ENCODE measurements at regions not wholly inside any gene's neighbourhood (a gene's known extent, or its start where the extent isn't known, plus 50 kb on each side); places are given as distances from the start of the nearest gene placed in this dataset.

GRCh38 chr3:103127737-103128136 lies 692.9 kb downstream of the ZPLD1 start:
- no peak overlapping the region for H3K4me2 ChIP-seq (ENCODE audit: low read depth, low read length)
- no peak overlapping the region for H2AFZ ChIP-seq (ENCODE audit: low read length)
- no peak overlapping the region for H3K4me3 ChIP-seq (ENCODE audit: low read length)
- no peaks in the 10 kb centered on the region for H4K20me1 ChIP-seq (ENCODE audit: insufficient read depth, low read length)
- peak; percentile 18 for DNase-seq
- H3K9me2 ChIP-seq (replicated peaks; ENCODE audit: insufficient read depth, low read length): no peaks in the 10 kb centered on the region
- no peaks in the 10 kb centered on the region for H3K79me2 ChIP-seq (ENCODE audit: low read length)
- no peaks in the 10 kb centered on the region for H3F3A ChIP-seq (ENCODE audit: insufficient read depth, low read length)
- H3K27ac ChIP-seq (ENCODE audit: low read length): no peak overlapping the region
- no peaks in the 10 kb centered on the region for H3K9me3 ChIP-seq (replicated peaks; ENCODE audit: insufficient read depth, low read length)
- no peaks in the 10 kb centered on the region for H3K36me3 ChIP-seq (replicated peaks; ENCODE audit: insufficient read depth, low read length)
- no peaks in the 10 kb centered on the region for H3K4me1 ChIP-seq (ENCODE audit: low read length)
- no peak overlapping the region for H3K9ac ChIP-seq (ENCODE audit: low read length)
- no peaks in the 10 kb centered on the region for H3K27me3 ChIP-seq (replicated peaks; ENCODE audit: insufficient read depth, low read length)
- TF ChIP-seq CTCF (IDR thresholded peaks at IDR 0.05; ENCODE audit: low read length) (no peak), EZH2 (optimal IDR thresholded peaks at IDR 0.05; ENCODE audit: low read depth, low read length) (no peak), EZH2phosphoT487 (IDR thresholded peaks at IDR 0.05; ENCODE audit: low read length) (no peak)

- TF ChIP-seq CTCF (IDR thresholded peaks at IDR 0.05; ENCODE audit: low read length) (no peak), EZH2 (optimal IDR thresholded peaks at IDR 0.05; ENCODE audit: low read depth, low read length) (no peak), EZH2phosphoT487 (IDR thresholded peaks at IDR 0.05; ENCODE audit: low read length) (no peak)
- H3K79me2 ChIP-seq (ENCODE audit: low read length): no peaks in the 10 kb centered on the region
- H3K27ac ChIP-seq (ENCODE audit: low read length): no peak overlapping the region
- no peaks in the 10 kb centered on the region for H3K9me2 ChIP-seq (replicated peaks; ENCODE audit: insufficient read depth, low read length)
- no peaks in the 10 kb centered on the region for H3K36me3 ChIP-seq (replicated peaks; ENCODE audit: insufficient read depth, low read length)
- no peaks in the 10 kb centered on the region for H4K20me1 ChIP-seq (ENCODE audit: insufficient read depth, low read length)
- DNase-seq: no peak
- no peak overlapping the region for H3K4me3 ChIP-seq (ENCODE audit: low read length)
- H2AFZ ChIP-seq (ENCODE audit: low read length): no peak overlapping the region
- no peaks in the 10 kb centered on the region for H3F3A ChIP-seq (ENCODE audit: insufficient read depth, low read length)
- no peak overlapping the region for H3K4me2 ChIP-seq (ENCODE audit: low read depth, low read length)
- no peaks in the 10 kb centered on the region for H3K27me3 ChIP-seq (replicated peaks; ENCODE audit: insufficient read depth, low read length)
- no peaks in the 10 kb centered on the region for H3K9me3 ChIP-seq (replicated peaks; ENCODE audit: insufficient read depth, low read length)
- no peaks in the 10 kb centered on the region for H3K4me1 ChIP-seq (ENCODE audit: low read length)
- H3K9ac ChIP-seq (ENCODE audit: low read length): no peak overlapping the region
These were observed 699.4 kb downstream of the ZPLD1 start for GRCh38 chr3:103134023-103134724.

- H4K20me1 ChIP-seq (ENCODE audit: insufficient read depth, low read length): no peaks in the 10 kb centered on the region
- H3K4me1 ChIP-seq (ENCODE audit: low read length): no peaks in the 10 kb centered on the region
- H3K79me2 ChIP-seq (ENCODE audit: low read length): no peaks in the 10 kb centered on the region
- no peaks in the 10 kb centered on the region for H3K9me3 ChIP-seq (replicated peaks; ENCODE audit: insufficient read depth, low read length)
- H3K4me3 ChIP-seq (ENCODE audit: low read length): no peak overlapping the region
- H3K27ac ChIP-seq (ENCODE audit: low read length): no peak overlapping the region
- no peaks in the 10 kb centered on the region for H3K36me3 ChIP-seq (replicated peaks; ENCODE audit: insufficient read depth, low read length)
- no peaks in the 10 kb centered on the region for H3K27me3 ChIP-seq (replicated peaks; ENCODE audit: insufficient read depth, low read length)
- no peak overlapping the region for H2AFZ ChIP-seq (ENCODE audit: low read length)
- TF ChIP-seq CTCF (IDR thresholded peaks at IDR 0.05; ENCODE audit: low read length): no peak
- TF ChIP-seq EZH2phosphoT487 (IDR thresholded peaks at IDR 0.05; ENCODE audit: low read length): no peak
- no peak for TF ChIP-seq EZH2 (optimal IDR thresholded peaks at IDR 0.05; ENCODE audit: low read depth, low read length)
- H3K4me2 ChIP-seq (ENCODE audit: low read depth, low read length): no peak overlapping the region
- H3F3A ChIP-seq (ENCODE audit: insufficient read depth, low read length): no peaks in the 10 kb centered on the region
- no peaks in the 10 kb centered on the region for H3K9me2 ChIP-seq (replicated peaks; ENCODE audit: insufficient read depth, low read length)
- no peak overlapping the region for H3K9ac ChIP-seq (ENCODE audit: low read length)
- no peak for DNase-seq
These were observed 701.8 kb downstream of the ZPLD1 start for GRCh38 chr3:103136621-103137020.

Measured in MM.1S (cell line).